ENCODE measurements at regions not wholly inside any gene's neighbourhood (a gene's known extent, or its start where the extent isn't known, plus 50 kb on each side); places are given as distances from the start of the nearest gene placed in this dataset.
A peak's percentile ranks its signal among the peaks of the same experiment; 100 is the strongest.

DNA sequence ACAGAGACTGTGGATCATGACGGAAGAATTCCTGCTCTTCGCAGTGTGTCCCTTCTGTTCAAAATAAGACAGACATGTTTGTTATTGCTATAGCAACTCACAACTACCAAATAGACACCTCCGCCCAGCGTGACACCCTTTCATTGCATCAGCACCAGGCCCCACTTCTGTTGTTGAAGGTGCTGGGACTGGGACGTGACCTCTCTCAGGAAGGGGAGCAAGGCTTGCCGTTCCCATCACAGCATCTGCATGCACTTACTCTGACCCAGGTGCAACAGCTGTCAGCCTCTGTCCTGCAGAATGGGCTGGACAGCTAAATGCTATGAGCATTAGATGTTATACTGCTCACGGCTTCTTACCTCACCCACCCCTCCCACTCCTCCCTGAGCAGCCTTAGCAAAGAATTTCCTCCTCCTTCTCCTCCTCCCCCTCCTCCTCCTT lies 94.1 kb downstream of the DACT2 start:
- H3K9ac ChIP-seq (ENCODE audit: insufficient read depth in 1 of 2, low read depth in 2 of 2, low read length in 2 of 2), result no peak overlapping the region
- no peak overlapping the region for H3K4me3 ChIP-seq
- TF ChIP-seq DPF2 (IDR thresholded peaks at IDR 0.05) (no peak), ZNF263 (CRISPR knock-in tag; IDR thresholded peaks at IDR 0.05; ENCODE audit: borderline replicate concordance) (0 out of 2 replicates have a peak, but pooled peaks have one; percentile 17), RFX1 (IDR thresholded peaks at IDR 0.05) (peak; percentile 23; the same call in 1 of the 2 replicates)
- no peaks in the 10 kb centered on the region for H3K36me3 ChIP-seq (ENCODE audit: control insufficient read depth, insufficient read depth, low read length)
- BruUV-seq (replicated peaks), result no TSS peak
- no peaks in the 10 kb centered on the region for H3K9me3 ChIP-seq (replicated peaks; ENCODE audit: control insufficient read depth, insufficient read depth, low read depth, low read length)
- H2AFZ ChIP-seq (ENCODE audit: low read depth, low read length), result no peak overlapping the region
- intact Hi-C loops (cut with micrococcal nuclease) (no loop called here), in situ Hi-C loops (cut with MboI) (no loop called here)
- peaks cover 9% of the 10 kb centered on the region for H4K20me1 ChIP-seq (replicated peaks; ENCODE audit: control insufficient read depth, insufficient read depth, low read length)
- peaks cover 0 to 3% of the 10 kb centered on the region in 2 experiments; a peak in 1 of 5 replicates for H3K4me1 ChIP-seq (replicated peaks in 1 of 2; ENCODE audit: control insufficient read depth in 2 of 2, insufficient read depth in 2 of 2, low read length in 2 of 2)
- FAIRE-seq (no peak), DNase-seq (ENCODE audit: extremely low read depth in 1 of 4, low spot score in 3 of 4) (no peak), ATAC-seq (no peak)
- CTCF ChIA-PET (ENCODE audit: low intra/inter-chr PET ratio), result no interaction called here
- no peak overlapping the region for H3K27ac ChIP-seq (ENCODE audit: extremely low read depth, low read depth, low read length)
- no peaks in the 10 kb centered on the region for H3K79me2 ChIP-seq (ENCODE audit: control insufficient read depth, insufficient read depth, low read length)
- H3K27me3 ChIP-seq (ENCODE audit: control insufficient read depth in 2 of 2, insufficient read depth in 2 of 2, low read length in 2 of 2), result peaks cover 50 to 75% of the 10 kb centered on the region in 2 experiments
- POLR2A ChIA-PET, result interaction anchor here (0.9 kb wide), 1 partner anchor 223 kb away, joined by 4 read pairs; no protein-coding TSS in a partner anchor
- 4% methylated on average over 7 of the region's 7 CpGs for WGBS (ENCODE audit: insufficient coverage, low coverage, missing lambda C conversion rate)
- H3K9me1 ChIP-seq (ENCODE audit: control insufficient read depth, insufficient read depth, low read length), result no peaks in the 10 kb centered on the region
- no peak overlapping the region for H3K4me2 ChIP-seq (ENCODE audit: insufficient read depth, low read length)

DNA sequence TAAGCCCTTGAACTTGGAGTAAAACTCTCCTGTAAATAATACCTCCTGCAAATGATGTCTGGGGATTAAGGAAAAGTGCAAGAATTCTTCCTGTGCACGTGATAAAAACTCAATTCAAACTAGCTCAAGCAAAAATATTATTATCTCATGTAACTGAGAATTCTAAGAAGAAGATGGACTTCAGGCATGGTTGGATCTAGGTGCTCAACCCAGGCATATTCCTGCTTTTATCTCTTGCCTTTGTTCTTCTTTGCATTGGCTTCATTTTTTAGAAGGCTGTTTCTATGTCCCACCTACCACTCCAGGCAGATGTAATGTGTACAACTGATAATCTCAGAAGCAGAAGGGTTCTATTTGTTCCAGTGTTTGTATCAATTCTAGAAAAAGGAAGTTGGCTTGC lies 95.8 kb downstream of the DACT2 start:
- Histone ChIP-seq H3K4me1 (replicated peaks in 1 of 2; ENCODE audit: control insufficient read depth in 2 of 2, insufficient read depth in 2 of 2, low read length in 2 of 2) (no peaks in the 10 kb centered on the region), H3K9me3 (replicated peaks; ENCODE audit: control insufficient read depth, insufficient read depth, low read depth, low read length) (no peaks in the 10 kb centered on the region), H3K36me3 (ENCODE audit: control insufficient read depth, insufficient read depth, low read length) (no peaks in the 10 kb centered on the region), H3K27me3 (ENCODE audit: control insufficient read depth in 2 of 2, insufficient read depth in 2 of 2, low read length in 2 of 2) (peaks cover 44 to 76% of the 10 kb centered on the region in 2 experiments), H4K20me1 (replicated peaks; ENCODE audit: control insufficient read depth, insufficient read depth, low read length) (peaks cover 8% of the 10 kb centered on the region; the same call in 1 of the 2 replicates), H2AFZ (ENCODE audit: low read depth, low read length) (no peak overlapping the region), H3K4me2 (ENCODE audit: insufficient read depth, low read length) (no peak overlapping the region), H3K27ac (ENCODE audit: extremely low read depth, low read depth, low read length) (no peak overlapping the region), H3K9me1 (ENCODE audit: control insufficient read depth, insufficient read depth, low read length) (no peaks in the 10 kb centered on the region), H3K9ac (ENCODE audit: insufficient read depth in 1 of 2, low read depth in 2 of 2, low read length in 2 of 2) (no peak overlapping the region), H3K4me3 (no peak overlapping the region), H3K79me2 (ENCODE audit: control insufficient read depth, insufficient read depth, low read length) (no peaks in the 10 kb centered on the region)
- FAIRE-seq, result no peak
- WGBS (ENCODE audit: insufficient coverage, low coverage, missing lambda C conversion rate), result 0% methylated on average over 1 of the region's 1 CpG
- no peak for ATAC-seq
- no TSS peak for BruUV-seq (replicated peaks)
- intact Hi-C loops (cut with micrococcal nuclease) (no loop called here), in situ Hi-C loops (cut with MboI) (no loop called here)
- no peak for DNase-seq (ENCODE audit: extremely low read depth in 1 of 4, low spot score in 3 of 4)
- TF ChIP-seq ARID4B (CRISPR knock-in tag; IDR thresholded peaks at IDR 0.05), result no peak
- TF ChIP-seq RBM25 (IDR thresholded peaks at IDR 0.05; ENCODE audit: low read depth, low read length, severe bottlenecking), result peak; percentile 59
- ChIA-PET POLR2A (interaction anchor here (0.7 kb wide), 2 partner anchors 112 to 138 kb away, joined by 3 read pairs; no protein-coding TSS in a partner anchor), CTCF (ENCODE audit: low intra/inter-chr PET ratio) (no interaction called here)
